NCI-H1694 treated with DMSO at 0.1 percent for 48 hours (cell line): ENCODE measurements at regions not wholly inside any gene's neighbourhood (a gene's known extent, or its start where the extent isn't known, plus 50 kb on each side); places are given as distances from the start of the nearest gene placed in this dataset.

ENCODE experiments used
- DNase-seq: peaks from one replicate; lab custom pipeline; 2025; lab: John Stamatoyannopoulos, UW

- DNase-seq = no peak
Observed at GRCh38 chr2:66691031-66691965, 256.4 kb downstream of the MEIS1 start.

DNA sequence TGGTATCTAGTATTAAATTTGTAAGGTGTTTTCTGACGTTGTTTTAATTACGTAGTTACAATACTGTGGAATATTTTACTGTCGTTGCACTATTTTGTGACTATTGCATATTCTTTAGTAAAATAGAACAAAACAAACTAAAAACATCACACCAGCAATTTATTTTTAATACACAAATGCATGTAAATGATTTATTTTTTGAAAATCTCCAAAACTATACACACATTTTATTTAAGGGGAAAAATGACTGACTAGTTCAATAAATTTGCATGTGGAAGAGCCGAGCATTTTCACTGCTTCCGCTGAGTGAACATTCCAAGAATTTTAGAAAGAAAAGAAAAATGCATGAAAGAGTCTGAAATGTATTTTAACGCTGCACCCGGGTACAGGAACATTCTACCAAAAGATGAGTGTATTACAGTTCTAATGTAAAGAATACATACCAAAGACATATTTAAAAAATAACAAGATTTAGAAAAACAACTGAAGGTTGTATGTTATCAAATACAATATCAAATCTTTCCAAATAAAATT lies 257.7 kb downstream of the MEIS1 start:
- DNase-seq = no peak

DNA sequence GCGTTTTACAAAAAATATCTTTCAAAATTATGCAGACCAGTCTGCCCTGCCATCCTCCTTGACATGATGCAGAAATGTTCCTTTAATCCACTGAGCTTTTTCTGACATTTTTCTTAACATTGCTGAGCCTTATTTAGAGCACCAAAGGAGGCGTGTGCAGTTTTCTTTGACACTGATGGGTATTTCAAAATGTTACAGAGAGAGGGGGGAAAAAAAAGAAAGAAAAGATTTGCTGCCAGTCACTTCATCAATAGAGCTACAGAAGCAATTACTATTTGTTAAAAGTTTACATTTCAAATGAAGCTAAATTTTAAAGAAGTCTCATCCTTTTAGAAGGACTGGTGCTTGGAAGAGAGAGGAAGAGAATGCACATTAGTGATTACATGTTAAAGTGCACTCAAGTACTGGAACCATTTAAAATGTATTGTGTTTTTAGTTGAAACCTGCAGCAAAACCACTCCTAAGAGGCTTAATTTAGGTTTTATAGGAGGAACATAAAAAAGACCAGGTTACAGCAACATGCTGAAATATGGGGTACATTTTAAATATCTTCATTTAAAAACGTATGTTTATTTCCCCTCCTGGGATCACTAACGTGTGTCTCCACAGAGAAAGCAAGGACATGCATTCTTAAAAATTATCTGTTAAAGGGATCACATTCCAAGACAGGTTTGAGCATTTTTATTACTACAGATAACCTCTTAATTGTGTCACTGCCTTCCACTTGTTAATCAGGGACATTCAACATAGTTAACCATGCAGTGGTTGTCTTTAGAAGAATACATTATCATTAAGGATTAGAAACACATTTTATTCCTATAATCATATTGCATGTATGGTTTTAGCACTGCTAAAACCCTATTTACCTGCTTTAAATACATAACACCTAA lies 258.4 kb downstream of the MEIS1 start:
- DNase-seq = no peak

GRCh38 chr2:66694087-66694860 lies 259.3 kb downstream of the MEIS1 start:
- DNase-seq = no peak

- DNase-seq = no peak
Observed at GRCh38 chr2:66695226-66695735, 260.4 kb downstream of the MEIS1 start.

GRCh38 chr2:66696374-66696773 lies 261.4 kb downstream of the MEIS1 start:
- no peak for DNase-seq

DNA sequence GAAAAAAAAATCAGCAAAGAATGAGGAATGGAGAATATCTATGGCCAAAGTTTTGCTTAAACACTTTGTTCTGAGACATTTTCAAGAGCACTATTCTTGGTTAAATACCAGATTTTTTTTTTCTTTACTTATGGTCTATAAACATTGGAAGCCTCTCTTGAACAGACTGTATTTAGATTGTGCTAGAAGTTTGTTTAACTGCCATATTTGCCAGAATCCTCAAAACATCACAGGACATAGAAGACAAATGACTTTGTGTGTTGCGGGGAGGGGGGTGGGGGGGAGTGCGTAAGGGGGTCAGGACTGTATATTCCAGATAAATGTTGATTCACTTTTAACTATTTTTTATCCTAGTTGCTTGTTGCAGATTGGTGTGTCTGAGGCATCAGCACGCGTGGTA lies 262.0 kb downstream of the MEIS1 start:
- no peak for DNase-seq

- no peak for DNase-seq
Observed at GRCh38 chr2:66697366-66697765, 262.4 kb downstream of the MEIS1 start.

GRCh38 chr2:66698091-66698490 lies 263.2 kb downstream of the MEIS1 start:
- peak; percentile 34 for DNase-seq

DNA sequence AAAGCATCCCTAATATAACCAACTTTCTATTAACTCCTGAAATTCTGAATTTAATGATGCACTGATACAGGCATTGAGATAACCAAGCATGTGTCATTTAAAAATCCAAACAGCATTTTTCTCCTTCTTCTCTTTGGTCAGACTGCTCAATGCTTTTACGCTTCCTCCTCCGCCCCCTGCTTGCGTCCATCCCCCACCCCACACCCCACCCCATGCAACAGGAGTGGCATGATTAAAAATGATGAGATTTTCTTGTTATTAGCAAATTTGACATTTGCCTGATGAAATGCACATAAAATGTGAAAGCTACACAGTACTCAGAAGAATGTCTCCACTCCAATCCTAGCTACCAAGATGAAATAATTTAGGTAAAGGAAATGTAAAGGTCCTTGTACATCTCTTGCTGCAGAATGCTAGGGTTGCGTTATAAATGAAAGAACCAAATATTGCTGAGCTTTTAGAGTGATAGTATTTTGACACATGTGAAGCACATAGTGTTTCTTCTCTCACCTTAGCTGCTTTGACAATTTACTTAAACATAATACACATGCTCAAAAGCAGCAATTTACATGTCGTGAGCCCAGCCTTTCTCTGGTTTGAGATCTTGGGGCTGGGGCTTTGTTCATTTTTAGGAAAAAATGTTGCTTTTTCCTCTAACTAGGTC lies 263.8 kb downstream of the MEIS1 start:
- DNase-seq = no peak

- no peak for DNase-seq
Observed at GRCh38 chr2:66699416-66699792, 264.5 kb downstream of the MEIS1 start.

- no peak for DNase-seq
Observed at GRCh38 chr2:66699793-66700676, 265.1 kb downstream of the MEIS1 start.

GRCh38 chr2:66700677-66701066 lies 265.7 kb downstream of the MEIS1 start:
- no peak for DNase-seq

DNA sequence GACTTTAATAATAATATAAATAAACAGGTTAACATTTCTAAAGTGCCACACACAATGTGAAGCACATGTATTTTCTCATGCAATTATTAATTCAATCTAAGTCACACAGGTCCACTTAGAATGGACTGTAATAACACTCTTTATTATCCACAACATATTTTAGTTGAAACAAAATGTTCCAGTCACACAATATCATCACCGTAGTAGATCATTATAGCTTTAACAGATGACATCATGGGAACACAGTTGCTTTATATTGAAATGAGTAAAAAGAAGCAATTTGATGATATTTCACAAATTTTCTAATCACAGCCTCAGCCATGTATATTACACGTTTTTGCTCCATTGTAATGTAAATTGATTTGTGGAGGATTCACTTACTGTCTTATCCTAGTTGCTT lies 266.3 kb downstream of the MEIS1 start:
- no peak for DNase-seq

DNA sequence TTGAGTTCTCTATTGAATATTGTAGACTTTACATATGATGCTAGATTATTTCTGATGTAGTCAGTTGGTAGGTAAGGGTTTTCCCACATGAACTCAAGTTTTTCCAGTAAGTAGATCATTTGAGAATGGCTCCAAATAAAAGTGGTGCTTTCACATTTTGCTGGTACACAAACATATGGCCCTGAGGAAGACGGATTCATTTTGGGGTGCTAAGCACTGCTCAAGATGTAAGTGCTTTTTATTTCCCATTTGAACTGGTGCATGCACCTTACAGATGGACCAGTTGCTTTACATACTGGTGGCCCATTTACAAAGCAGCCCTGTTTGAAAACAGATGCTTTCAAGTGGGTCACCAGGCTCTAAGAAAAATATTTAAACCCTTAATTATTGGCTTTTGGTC lies 266.7 kb downstream of the MEIS1 start:
- no peak for DNase-seq

- DNase-seq = no peak
Observed at GRCh38 chr2:66702301-66702700, 267.4 kb downstream of the MEIS1 start.

DNA sequence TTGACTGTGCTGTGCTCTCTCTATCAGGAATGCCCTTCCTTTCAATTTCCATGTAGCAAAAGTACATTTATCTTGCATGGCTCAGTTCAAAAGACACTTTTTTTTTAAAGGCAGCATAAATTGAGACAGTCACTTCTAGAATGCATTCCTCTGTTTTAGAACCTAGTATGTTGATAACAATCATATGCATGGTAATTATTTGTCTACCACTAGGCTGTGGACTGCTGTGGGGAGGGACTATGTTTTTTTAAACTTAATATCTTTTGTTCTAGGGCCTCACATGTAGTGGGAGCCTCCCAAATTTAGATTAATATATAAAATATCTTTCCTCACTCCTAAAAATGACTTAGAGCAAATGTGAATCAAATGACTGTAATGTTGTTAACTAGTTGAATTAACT lies 269.9 kb downstream of the MEIS1 start:
- no peak for DNase-seq

- no peak for DNase-seq
Observed at GRCh38 chr2:66714610-66715009, 279.7 kb downstream of the MEIS1 start.

DNA sequence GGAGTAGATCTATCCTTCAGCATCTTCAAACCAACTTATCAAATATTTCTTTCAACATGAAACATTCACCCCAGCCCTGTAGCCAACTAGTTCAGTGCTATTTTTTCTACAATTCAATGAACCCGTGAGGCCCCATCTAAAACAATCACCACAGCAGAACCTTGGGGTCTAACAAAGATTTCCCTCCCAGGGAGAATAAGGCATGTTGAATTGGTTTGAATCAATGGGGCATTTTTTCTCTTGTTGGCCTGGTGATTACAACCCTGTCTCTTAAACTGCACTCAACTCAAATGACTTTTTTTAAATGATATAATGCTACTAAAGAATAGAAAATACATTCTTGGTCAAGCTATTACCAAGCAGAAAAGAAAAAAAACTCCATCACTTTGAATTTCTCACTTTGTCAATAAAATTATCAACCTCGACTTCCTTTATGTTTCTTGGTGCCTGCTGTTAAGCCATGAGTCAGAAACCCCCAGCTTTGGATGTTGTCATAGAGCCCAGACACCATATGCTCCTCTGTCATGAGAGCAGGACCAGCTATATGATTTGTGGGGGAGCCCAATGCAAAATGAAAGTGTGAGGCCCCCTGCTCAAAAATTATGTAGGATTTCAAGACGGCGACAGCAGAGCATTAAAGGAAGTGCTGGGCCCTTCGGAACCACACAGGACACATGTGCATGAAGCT lies 282.4 kb downstream of the MEIS1 start:
- peak; percentile 75 for DNase-seq

- DNase-seq = no peak
Observed at GRCh38 chr2:66717973-66718372, 283.0 kb downstream of the MEIS1 start.
